WTC11 (cell line): ENCODE measurements at regions not wholly inside any gene's neighbourhood (a gene's known extent, or its start where the extent isn't known, plus 50 kb on each side); places are given as distances from the start of the nearest gene placed in this dataset.

ENCODE experiments used
- ATAC-seq: fragments of 200-7000 bp; cut with Tn5 transposase; 2 replicates; pipeline ENCODE4 v1.10.0; 2021; ENCODE audit warnings: mild to moderate bottlenecking, moderate library complexity
- CTCF ChIA-PET: fragments of 300-600 bp; sonication (Branson Sonifier 250); formaldehyde crosslinking; loops from one replicate; lab custom pipeline; 2021; ENCODE audit warnings: antibody characterized with exemption; lab: Charles Lee
- POLR2A ChIA-PET: fragments of 350-600 bp; sonication (Branson Sonifier 250); formaldehyde crosslinking; loops from one replicate; lab custom pipeline; 2021; ENCODE audit warnings: antibody characterized with exemption; lab: Charles Lee
- DNase-seq: peaks from one replicate; pipeline ENCODE4 v3.0.0; 2021; ENCODE audit warnings: low spot score
- H3K27ac Mint-ChIP-seq: 2 replicates; pipeline ENCODE4 v1.8.0; 2021; ENCODE audit warnings: mixed read lengths
- H3K27me3 Mint-ChIP-seq: 2 replicates; pipeline ENCODE4 v1.8.0; 2021; ENCODE audit warnings: low read depth, mild to moderate bottlenecking, moderate library complexity, mixed read lengths
- H3K36me3 Mint-ChIP-seq: 2 replicates; pipeline ENCODE4 v1.8.0; 2021; ENCODE audit warnings: mixed read lengths
- H3K4me1 Mint-ChIP-seq: 2 replicates; pipeline ENCODE4 v1.8.0; 2022; ENCODE audit warnings: mixed read lengths
- H3K4me3 Mint-ChIP-seq: 2 replicates; pipeline ENCODE4 v1.8.0; 2021; ENCODE audit warnings: mild to moderate bottlenecking, moderate library complexity, mixed read lengths
- H3K9me3 Mint-ChIP-seq: 2 replicates; pipeline ENCODE4 v1.8.0; 2021; ENCODE audit warnings: mixed read lengths
- AFF4 ChIP-seq: sonication (generic); formaldehyde crosslinking; IDR thresholded peaks from 2 replicates; pipeline ENCODE4 v1.8.1; 2023; ENCODE audit warnings: mild to moderate bottlenecking, missing genetic modification reagents, borderline replicate concordance
- ATF6 ChIP-seq: sonication (generic); formaldehyde crosslinking; IDR thresholded peaks from 2 replicates; pipeline ENCODE4 v1.8.1; 2023; ENCODE audit warnings: mild to moderate bottlenecking, missing genetic modification reagents
- CREM ChIP-seq: sonication (generic); formaldehyde crosslinking; IDR thresholded peaks from 2 replicates; pipeline ENCODE4 v1.8.1; 2022; ENCODE audit warnings: mild to moderate bottlenecking, missing genetic modification reagents, moderate library complexity
- CTCF ChIP-seq: fragments of 200-600 bp; IDR thresholded peaks from 2 replicates; pipeline ENCODE4 v1.8.0; 2022; ENCODE audit warnings: antibody characterized with exemption
- FOXP1 ChIP-seq: sonication (generic); formaldehyde crosslinking; IDR thresholded peaks from 2 replicates; pipeline ENCODE4 v1.8.0; 2022; ENCODE audit warnings: missing genetic modification reagents, mild to moderate bottlenecking, moderate library complexity, borderline replicate concordance
- FOXP4 ChIP-seq: sonication (generic); formaldehyde crosslinking; IDR thresholded peaks from 2 replicates; pipeline ENCODE4 v1.8.0; 2022; ENCODE audit warnings: mild to moderate bottlenecking, missing genetic modification reagents
- GRHL2 ChIP-seq: fragments of 250-450 bp; sonication (Bioruptor Pico); IDR thresholded peaks from 2 replicates; pipeline ENCODE4 v1.8.0; 2022; ENCODE audit warnings: mild to moderate bottlenecking, moderate library complexity; ENCODE audit not compliant: insufficient replicate concordance, severe bottlenecking
- GTF2I ChIP-seq: fragments of 250-450 bp; sonication (Bioruptor Pico); conservative IDR thresholded peaks from 2 replicates; pipeline ENCODE4 v1.4.0; 2021; ENCODE audit warnings: mild to moderate bottlenecking
- HMGA2 ChIP-seq: fragments of 250-450 bp; sonication (Bioruptor Pico); IDR thresholded peaks from 2 replicates; pipeline ENCODE4 v1.4.0; 2021; ENCODE audit warnings: mild to moderate bottlenecking, moderate library complexity
- HMGXB4 ChIP-seq: sonication (generic); formaldehyde crosslinking; IDR thresholded peaks from 2 replicates; pipeline ENCODE4 v1.8.1; 2023; ENCODE audit warnings: mild to moderate bottlenecking, moderate library complexity, missing genetic modification reagents
- KAT7 ChIP-seq: sonication (generic); formaldehyde crosslinking; IDR thresholded peaks from 2 replicates; pipeline ENCODE4 v1.8.1; 2023; ENCODE audit warnings: missing genetic modification reagents, mild to moderate bottlenecking, borderline replicate concordance
- MAX ChIP-seq: sonication (generic); formaldehyde crosslinking; IDR thresholded peaks from 2 replicates; pipeline ENCODE4 v1.8.0; 2022; ENCODE audit warnings: mild to moderate bottlenecking, missing genetic modification reagents
- MLX ChIP-seq: sonication (generic); formaldehyde crosslinking; IDR thresholded peaks from 2 replicates; pipeline ENCODE4 v1.8.1; 2023; ENCODE audit warnings: mild to moderate bottlenecking, missing genetic modification reagents, moderate library complexity
- USF2 ChIP-seq: sonication (generic); formaldehyde crosslinking; IDR thresholded peaks from 2 replicates; pipeline ENCODE4 v1.8.1; 2023; ENCODE audit warnings: mild to moderate bottlenecking, missing genetic modification reagents, moderate library complexity
- ZNF281 ChIP-seq: sonication (generic); formaldehyde crosslinking; IDR thresholded peaks from 2 replicates; pipeline ENCODE4 v1.8.0; 2023; ENCODE audit warnings: mild to moderate bottlenecking, missing genetic modification reagents
- ZNF396 ChIP-seq: fragments of 250-450 bp; sonication (Bioruptor Pico); IDR thresholded peaks from 2 replicates; pipeline ENCODE4 v1.8.0; 2021; ENCODE audit warnings: mild to moderate bottlenecking, moderate library complexity, borderline replicate concordance
- ZSCAN18 ChIP-seq: fragments of 250-450 bp; sonication (Bioruptor Pico); IDR thresholded peaks from 2 replicates; pipeline ENCODE4 v2.1.2; 2022; ENCODE audit warnings: mild to moderate bottlenecking, moderate library complexity

GRCh38 chr13:103716718-103717117, 650.5 kb upstream of the SLC10A2 start:
- POLR2A ChIA-PET: no interaction called here
- ATAC-seq (no peak), DNase-seq (no peak)
- Mint-ChIP-seq H3K9me3 (peaks cover 7% of the 10 kb centered on the region; the same call in 1 of the 2 replicates), H3K4me3 (no peak overlapping the region), H3K27ac (no peak overlapping the region), H3K27me3 (no peaks in the 10 kb centered on the region), H3K4me1 (no peaks in the 10 kb centered on the region; the same call in 1 of the 2 replicates), H3K36me3 (no peaks in the 10 kb centered on the region)
- CTCF ChIA-PET: no interaction called here
- TF ChIP-seq FOXP1 (CRISPR knock-in tag) (no peak), FOXP4 (no peak), CREM (no peak), HMGXB4 (CRISPR knock-in tag) (no peak), ZNF396 (CRISPR knock-in tag) (no peak), MAX (no peak), AFF4 (CRISPR knock-in tag) (no peak), ATF6 (CRISPR knock-in tag) (no peak), ZNF281 (CRISPR knock-in tag) (no peak), MLX (CRISPR knock-in tag) (no peak), ZSCAN18 (CRISPR knock-in tag) (no peak), CTCF (no peak), GTF2I (no peak), KAT7 (CRISPR knock-in tag) (no peak), USF2 (no peak), GRHL2 (CRISPR knock-in tag) (no peak), HMGA2 (CRISPR knock-in tag) (no peak)
